H9 (cell line): ENCODE measurements at regions not wholly inside any gene's neighbourhood (a gene's known extent, or its start where the extent isn't known, plus 50 kb on each side); places are given as distances from the start of the nearest gene placed in this dataset.

Source experiments
- DNase-seq: peaks from one replicate; pipeline ENCODE4 v3.0.0-alpha.2; 2017
- H2AFZ ChIP-seq: one replicate; pipeline ENCODE4 v1.6.1; 2013; ENCODE audit warnings: mild to moderate bottlenecking, low read length, control low read depth, moderate library complexity
- H2AK5ac ChIP-seq: 2 replicates; pipeline ENCODE4 v1.6.1; 2013; ENCODE audit warnings: low read length, control low read depth, mixed read lengths; ENCODE audit not compliant: insufficient read length
- H2BK120ac ChIP-seq: one replicate; pipeline ENCODE4 v1.6.1; 2013; ENCODE audit warnings: low read depth, mild to moderate bottlenecking, low read length, control low read depth, inconsistent platforms; ENCODE audit not compliant: poor library complexity, severe bottlenecking
- H2BK12ac ChIP-seq: 2 replicates; pipeline ENCODE4 v1.6.1; 2013; ENCODE audit warnings: low read length, control low read depth, mixed read lengths, low read depth; ENCODE audit not compliant: insufficient read length
- H2BK15ac ChIP-seq: 2 replicates; pipeline ENCODE4 v1.6.1; 2013; ENCODE audit warnings: low read depth, low read length, control low read depth
- H2BK20ac ChIP-seq: one replicate; pipeline ENCODE4 v1.6.1; 2013; ENCODE audit warnings: low read depth, mild to moderate bottlenecking, low read length, control low read depth, inconsistent platforms; ENCODE audit not compliant: poor library complexity, severe bottlenecking
- H2BK5ac ChIP-seq: 2 replicates; pipeline ENCODE4 v1.6.1; 2013; ENCODE audit warnings: low read length, control low read depth, mixed read lengths; ENCODE audit not compliant: insufficient read length
- H3K14ac ChIP-seq: 2 replicates; pipeline ENCODE4 v1.6.1; 2013; ENCODE audit warnings: low read length, control low read depth; ENCODE audit not compliant: insufficient read depth
- H3K18ac ChIP-seq: 2 replicates; pipeline ENCODE4 v1.6.1; 2013; ENCODE audit warnings: low read depth, mild to moderate bottlenecking, mixed read lengths, low read length, control low read depth; ENCODE audit not compliant: insufficient read length
- H3K23ac ChIP-seq: 2 replicates; pipeline ENCODE4 v1.6.1; 2013; ENCODE audit warnings: low read length, control low read depth, mixed read lengths, low read depth; ENCODE audit not compliant: insufficient read length
- H3K23me2 ChIP-seq: 2 replicates; pipeline ENCODE4 v1.6.1; 2013; ENCODE audit warnings: low read depth, mild to moderate bottlenecking, mixed read lengths, low read length, control low read depth; ENCODE audit not compliant: insufficient read length, poor library complexity, severe bottlenecking
- H3K27ac ChIP-seq: 2 replicates; pipeline ENCODE4 v1.5.1; 2013; ENCODE audit warnings: low read length, control low read depth, mixed read lengths, low read depth; ENCODE audit not compliant: insufficient read length
- H3K27me3 ChIP-seq: 2 replicates; pipeline ENCODE4 v1.6.1; 2013; ENCODE audit warnings: low read length, control low read depth, inconsistent platforms; ENCODE audit not compliant: insufficient read depth
- H3K4ac ChIP-seq: 2 replicates; pipeline ENCODE4 v1.6.1; 2013; ENCODE audit warnings: low read depth, mild to moderate bottlenecking, control low read depth, inconsistent platforms, low read length, moderate library complexity
- H3K4me1 ChIP-seq: 2 replicates; pipeline ENCODE4 v1.6.1; 2013; ENCODE audit warnings: low read length, control low read depth, inconsistent platforms; ENCODE audit not compliant: insufficient read depth
- H3K4me2 ChIP-seq: 2 replicates; pipeline ENCODE4 v1.6.1; 2013; ENCODE audit warnings: low read length, control low read depth, mixed read lengths; ENCODE audit not compliant: insufficient read length, insufficient read depth
- H3K56ac ChIP-seq: 2 replicates; pipeline ENCODE4 v1.6.1; 2013; ENCODE audit warnings: low read depth, mild to moderate bottlenecking, mixed read lengths, low read length, control low read depth; ENCODE audit not compliant: insufficient read length
- H3K79me1 ChIP-seq: 2 replicates; pipeline ENCODE4 v1.6.1; 2013; ENCODE audit warnings: low read depth, mild to moderate bottlenecking, moderate library complexity, low read length, control low read depth, inconsistent platforms; ENCODE audit not compliant: insufficient read depth, poor library complexity, severe bottlenecking
- H3K79me2 ChIP-seq: 2 replicates; pipeline ENCODE4 v1.6.1; 2013; ENCODE audit warnings: low read length, control low read depth, inconsistent platforms; ENCODE audit not compliant: insufficient read depth
- H3K9ac ChIP-seq: 2 replicates; pipeline ENCODE4 v1.6.1; 2013; ENCODE audit warnings: low read length, control low read depth, mixed read lengths; ENCODE audit not compliant: insufficient read length; ENCODE audit errors: extremely low read depth
- H3K9me3 ChIP-seq: one replicate; pipeline ENCODE4 v1.6.1; 2013; ENCODE audit warnings: low read depth, low read length, inconsistent platforms; ENCODE audit not compliant: control insufficient read depth
- H3T11ph ChIP-seq: one replicate; pipeline ENCODE4 v1.6.1; 2013; ENCODE audit warnings: mild to moderate bottlenecking, low read length, control low read depth, inconsistent platforms
- H4K20me1 ChIP-seq: one replicate; pipeline ENCODE4 v1.6.1; 2013; ENCODE audit not compliant: control insufficient read depth, insufficient read length, insufficient read depth
- H4K5ac ChIP-seq: 2 replicates; pipeline ENCODE4 v1.6.1; 2013; ENCODE audit warnings: low read depth, mild to moderate bottlenecking, mixed read lengths, low read length, control low read depth; ENCODE audit not compliant: insufficient read length
- H4K8ac ChIP-seq: replicated peaks from 2 replicates; pipeline ENCODE4 v1.6.1; 2013; ENCODE audit warnings: low read length, control low read depth, mixed read lengths, low read depth; ENCODE audit not compliant: insufficient read length
- H4K91ac ChIP-seq: 2 replicates; pipeline ENCODE4 v1.6.1; 2013; ENCODE audit warnings: low read depth, mild to moderate bottlenecking, moderate library complexity, mixed read lengths, low read length, control low read depth; ENCODE audit not compliant: insufficient read length
- H3K27ac Mint-ChIP-seq, 3 experiments: 2 replicates in 2 of 3; 3 replicates in 1 of 3; pipeline ENCODE4 v1.8.0; 2020 to 2021; ENCODE audit warnings: mixed read lengths in 3 of 3, mild to moderate bottlenecking in 1 of 3, moderate library complexity in 1 of 3
- H3K27me3 Mint-ChIP-seq: 2 replicates; pipeline ENCODE4 v1.8.0; 2021; ENCODE audit warnings: low read depth, mild to moderate bottlenecking, moderate library complexity, mixed read lengths
- H3K36me3 Mint-ChIP-seq, 3 experiments: 2 replicates in 2 of 3; 3 replicates in 1 of 3; pipeline ENCODE4 v1.8.0; 2020 to 2021; ENCODE audit warnings: low read depth in 3 of 3, mixed read lengths in 3 of 3; ENCODE audit not compliant: insufficient read depth in 1 of 3
- H3K4me1 Mint-ChIP-seq, 2 experiments: 2 replicates each; pipeline ENCODE4 v1.8.0; 2020; ENCODE audit warnings: mixed read lengths in 2 of 2
- H3K4me3 Mint-ChIP-seq, 2 experiments: 2 replicates in 1 of 2; 3 replicates in 1 of 2; pipeline ENCODE4 v1.8.0; 2020 to 2021; ENCODE audit warnings: mild to moderate bottlenecking in 2 of 2, mixed read lengths in 2 of 2, moderate library complexity in 1 of 2
- H3K9me3 Mint-ChIP-seq, 2 experiments: 2 replicates in 1 of 2; 3 replicates in 1 of 2; pipeline ENCODE4 v1.8.0; 2020; ENCODE audit warnings: mild to moderate bottlenecking in 2 of 2, mixed read lengths in 2 of 2, moderate library complexity in 1 of 2
- CTCF ChIP-seq: fragments of 200-600 bp; sonication (generic); conservative IDR thresholded peaks from 3 replicates; pipeline ENCODE4 v1.8.0; 2021; ENCODE audit warnings: antibody characterized with exemption, mild to moderate bottlenecking
- WGBS: extraction: QIAGEN DNeasy Blood & Tissue Kit; methylation state at CpG from one replicate; pipeline ENCODE4 v1.1.7; 2013; ENCODE audit warnings: missing lambda C conversion rate, low lambda C conversion rate, mixed read lengths; ENCODE audit not compliant: insufficient read length; ENCODE audit errors: extremely low coverage; 5-methylcytosine and 5-hydroxymethylcytosine counted together

- Histone ChIP-seq H2BK15ac (no peak overlapping the region), H3K79me2 (no peaks in the 10 kb centered on the region), H3T11ph (no peak overlapping the region), H4K5ac (no peak overlapping the region), H2BK120ac (no peak overlapping the region), H3K23ac (no peak overlapping the region), H3K56ac (no peak overlapping the region), H2BK5ac (no peak overlapping the region), H3K4me2 (no peak overlapping the region), H3K9ac (no peak overlapping the region), H3K4ac (no peak overlapping the region), H2AFZ (no peak overlapping the region), H3K14ac (no peak overlapping the region), H3K9me3 (no peaks in the 10 kb centered on the region), H4K8ac (no peak overlapping the region), H3K18ac (no peak overlapping the region), H2BK20ac (no peak overlapping the region), H2AK5ac (no peak overlapping the region), H3K27ac (no peak overlapping the region), H4K20me1 (no peaks in the 10 kb centered on the region), H3K27me3 (no peaks in the 10 kb centered on the region), H3K23me2 (no peaks in the 10 kb centered on the region), H4K91ac (no peak overlapping the region), H2BK12ac (no peak overlapping the region), H3K4me1 (0 out of 2 replicates have a peak, but pooled peaks cover 6% of the 10 kb centered on the region), H3K79me1 (no peaks in the 10 kb centered on the region)
- no CpG with 5 or more reads among the region's 3 CpGs for WGBS
- Mint-ChIP-seq H3K9me3 (peaks cover 16% of the 10 kb centered on the region in 2 experiments), H3K4me1 (peaks cover 7 to 13% of the 10 kb centered on the region in 2 experiments), H3K4me3 (no peak overlapping the region), H3K36me3 (peaks cover 5 to 18% (median 12%) of the 10 kb centered on the region in 3 experiments), H3K27ac (no peak overlapping the region), H3K27me3 (no peaks in the 10 kb centered on the region)
- DNase-seq: no peak
- TF ChIP-seq CTCF: no peak
Observed at GRCh38 chr10:20662742-20663141, 234.4 kb downstream of the NEBL start.
